Naive B cell (primary cell): ENCODE measurements at regions not wholly inside any gene's neighbourhood (a gene's known extent, or its start where the extent isn't known, plus 50 kb on each side); places are given as distances from the start of the nearest gene placed in this dataset.

Experiments
- ATAC-seq, 2 donors: fragments of 150-1000 bp; cut with Tn5 transposase; 2 replicates each; pipeline ENCODE4 v1.10.0; 2021; ENCODE audit warnings: low read depth in 2 of 2, mild to moderate bottlenecking in 2 of 2, moderate library complexity in 2 of 2
- DNase-seq: peaks from one replicate; pipeline ENCODE4 v3.0.0; 2022
- H3K27ac Mint-ChIP-seq, 6 donors: one replicate each; pipeline ENCODE4 v1.8.0; 2020 to 2022; ENCODE audit warnings: mild to moderate bottlenecking in 6 of 6, mixed read lengths in 6 of 6, moderate library complexity in 5 of 6, inconsistent platforms in 2 of 6
- H3K27me3 Mint-ChIP-seq, 3 donors: one replicate each; pipeline ENCODE4 v1.8.0; 2021 to 2022; ENCODE audit warnings: mixed read lengths in 3 of 3, mild to moderate bottlenecking in 1 of 3
- H3K36me3 Mint-ChIP-seq, 2 donors: one replicate each; pipeline ENCODE4 v1.8.0; 2020 to 2022; ENCODE audit warnings: mixed read lengths in 2 of 2, inconsistent platforms in 1 of 2, mild to moderate bottlenecking in 1 of 2
- H3K4me1 Mint-ChIP-seq, 3 donors: one replicate each; pipeline ENCODE4 v1.8.0; 2020 to 2022; ENCODE audit warnings: mixed read lengths in 3 of 3, inconsistent platforms in 1 of 3, mild to moderate bottlenecking in 1 of 3, moderate library complexity in 1 of 3
- H3K4me3 Mint-ChIP-seq, 8 donors: one replicate each; pipeline ENCODE4 v1.8.0; 2020 to 2022; ENCODE audit warnings: mild to moderate bottlenecking in 8 of 8, mixed read lengths in 8 of 8, moderate library complexity in 8 of 8, inconsistent platforms in 2 of 8
- H3K9me3 Mint-ChIP-seq, 7 donors: one replicate each; pipeline ENCODE4 v1.8.0; 2020 to 2022; ENCODE audit warnings: mixed read lengths in 7 of 7, mild to moderate bottlenecking in 5 of 7, inconsistent platforms in 2 of 7, moderate library complexity in 1 of 7

DNA sequence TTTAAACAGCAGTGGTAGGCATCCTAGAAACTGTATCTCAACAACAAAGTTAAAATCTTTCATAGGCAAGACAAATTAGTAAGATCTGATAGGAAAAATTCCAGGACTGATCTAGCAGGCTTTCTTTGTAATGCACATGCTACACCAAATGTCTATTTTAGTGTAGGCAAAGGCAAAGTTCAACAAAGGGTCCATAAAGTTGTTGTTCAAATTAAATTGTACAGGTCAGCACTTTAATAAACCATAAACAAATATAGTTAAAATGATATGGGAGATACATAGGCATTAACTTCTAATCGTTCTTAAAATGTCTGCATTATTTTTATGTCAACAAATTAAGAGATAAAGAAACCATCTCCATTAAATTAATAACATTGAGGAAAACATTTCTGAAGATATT, 413.0 kb downstream of the TUSC7 start:
- Mint-ChIP-seq H3K27ac (no peak overlapping the region), H3K27me3 (no peaks in the 10 kb centered on the region), H3K36me3 (no peaks in the 10 kb centered on the region), H3K4me1 (no peaks in the 10 kb centered on the region), H3K4me3 (no peak overlapping the region), H3K9me3 (no peaks in the 10 kb centered on the region)
- ATAC-seq (no peak), DNase-seq (no peak)

DNA sequence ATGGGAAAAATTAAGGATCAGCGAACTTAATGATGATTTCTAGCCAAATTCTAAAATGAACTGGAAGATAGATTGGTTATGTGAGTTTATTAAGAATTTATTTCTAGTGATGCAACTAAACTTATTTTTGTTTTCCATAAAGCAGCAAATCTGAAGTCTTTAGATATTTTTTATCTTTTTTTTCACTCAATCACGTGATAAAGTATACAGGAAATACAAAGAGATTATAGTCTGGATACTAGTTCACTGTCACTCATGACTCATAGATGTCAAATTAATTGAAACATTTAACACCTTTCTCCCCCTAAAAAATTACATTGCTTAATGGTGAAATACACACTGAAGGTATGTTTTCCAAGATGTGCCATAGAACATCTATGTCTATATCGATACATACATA, 416.9 kb downstream of the TUSC7 start:
- no peaks in the 10 kb centered on the region for H3K27me3 Mint-ChIP-seq
- H3K9me3 Mint-ChIP-seq, result no peaks in the 10 kb centered on the region
- no peak for ATAC-seq
- no peak overlapping the region for H3K27ac Mint-ChIP-seq
- no peak overlapping the region for H3K4me3 Mint-ChIP-seq
- H3K36me3 Mint-ChIP-seq, result no peaks in the 10 kb centered on the region
- DNase-seq, result no peak
- H3K4me1 Mint-ChIP-seq, result no peaks in the 10 kb centered on the region

GRCh38 chr3:117126946-117127546, 417.5 kb downstream of the TUSC7 start:
- Mint-ChIP-seq H3K4me3 (no peak overlapping the region), H3K36me3 (no peaks in the 10 kb centered on the region), H3K9me3 (no peaks in the 10 kb centered on the region), H3K4me1 (no peaks in the 10 kb centered on the region), H3K27ac (no peak overlapping the region), H3K27me3 (no peaks in the 10 kb centered on the region)
- DNase-seq (no peak), ATAC-seq (no peak)

GRCh38 chr3:117128133-117128532, 418.6 kb downstream of the TUSC7 start:
- H3K27me3 Mint-ChIP-seq, result no peaks in the 10 kb centered on the region
- H3K36me3 Mint-ChIP-seq, result no peaks in the 10 kb centered on the region
- no peak for ATAC-seq

GRCh38 chr3:117128872-117129271, 419.3 kb downstream of the TUSC7 start:
- no peak for ATAC-seq
- H3K9me3 Mint-ChIP-seq, result no peaks in the 10 kb centered on the region
- H3K27ac Mint-ChIP-seq, result no peak overlapping the region
- no peak for DNase-seq
- H3K4me3 Mint-ChIP-seq, result no peak overlapping the region
- no peaks in the 10 kb centered on the region for H3K4me1 Mint-ChIP-seq
- no peaks in the 10 kb centered on the region for H3K36me3 Mint-ChIP-seq
- no peaks in the 10 kb centered on the region for H3K27me3 Mint-ChIP-seq

More at GRCh38 chr3:117128133-117128532, 418.6 kb downstream of the TUSC7 start:
- H3K4me3 Mint-ChIP-seq, result no peak overlapping the region
- no peaks in the 10 kb centered on the region for H3K4me1 Mint-ChIP-seq
- H3K9me3 Mint-ChIP-seq, result no peaks in the 10 kb centered on the region
- no peak for DNase-seq
- no peak overlapping the region for H3K27ac Mint-ChIP-seq

DNA sequence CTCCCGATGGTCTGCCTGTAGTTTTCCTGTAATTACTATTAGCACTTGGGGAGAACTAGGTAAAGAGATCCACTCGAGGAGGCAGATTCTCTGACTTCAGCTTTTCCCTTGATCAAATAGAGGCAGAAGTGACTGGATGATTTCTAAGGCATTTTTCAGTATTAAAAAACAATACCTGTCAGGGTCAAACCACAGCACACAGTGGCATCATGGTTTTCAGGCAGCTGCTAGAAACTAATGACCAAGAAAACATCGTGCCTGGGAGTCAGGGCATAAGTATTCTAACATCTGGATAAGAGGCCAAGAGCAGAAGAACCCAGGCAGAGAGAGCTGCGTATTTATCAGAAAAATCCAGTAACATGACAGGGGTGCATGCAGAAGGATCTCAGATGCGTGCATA, 419.9 kb downstream of the TUSC7 start:
- no peaks in the 10 kb centered on the region for H3K9me3 Mint-ChIP-seq

GRCh38 chr3:117130222-117130621, 420.6 kb downstream of the TUSC7 start:
- no peak for DNase-seq
- H3K27ac Mint-ChIP-seq, result no peak overlapping the region
- H3K4me3 Mint-ChIP-seq, result no peak overlapping the region
- no peak for ATAC-seq
- H3K4me1 Mint-ChIP-seq, result no peaks in the 10 kb centered on the region
- H3K9me3 Mint-ChIP-seq, result no peaks in the 10 kb centered on the region
- no peaks in the 10 kb centered on the region for H3K36me3 Mint-ChIP-seq
- H3K27me3 Mint-ChIP-seq, result no peaks in the 10 kb centered on the region

More for the DNA sequence above, 419.9 kb downstream of the TUSC7 start:
- no peak overlapping the region for H3K4me3 Mint-ChIP-seq
- H3K27ac Mint-ChIP-seq, result no peak overlapping the region
- ATAC-seq (no peak), DNase-seq (no peak)
- no peaks in the 10 kb centered on the region for H3K36me3 Mint-ChIP-seq
- no peaks in the 10 kb centered on the region for H3K27me3 Mint-ChIP-seq
- H3K4me1 Mint-ChIP-seq, result no peaks in the 10 kb centered on the region

GRCh38 chr3:117131259-117131658, 421.7 kb downstream of the TUSC7 start:
- Mint-ChIP-seq H3K9me3 (no peaks in the 10 kb centered on the region), H3K4me3 (no peak overlapping the region), H3K27ac (no peak overlapping the region), H3K36me3 (no peaks in the 10 kb centered on the region), H3K4me1 (no peaks in the 10 kb centered on the region), H3K27me3 (no peaks in the 10 kb centered on the region)
- no peak for ATAC-seq
- DNase-seq, result no peak

DNA sequence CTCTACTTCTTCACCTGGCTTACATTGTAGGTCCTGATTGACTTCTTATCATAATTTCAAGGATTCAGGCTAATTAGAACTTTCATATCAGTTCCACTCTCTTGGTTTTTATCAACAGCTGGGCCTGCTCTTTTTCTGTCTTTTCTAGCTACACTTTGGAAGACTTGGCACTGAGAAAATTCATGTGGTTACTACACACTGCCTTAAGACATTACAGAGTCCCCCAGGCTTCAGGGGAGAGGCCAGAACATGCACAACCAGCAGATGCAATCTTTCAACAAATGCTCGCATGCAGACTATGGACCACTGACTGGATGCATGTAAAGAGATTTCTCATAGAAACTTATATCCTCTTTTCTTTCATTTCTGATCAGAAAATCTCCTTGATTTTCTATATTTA, 423.5 kb downstream of the TUSC7 start:
- Mint-ChIP-seq H3K4me3 (no peak overlapping the region), H3K36me3 (no peaks in the 10 kb centered on the region), H3K9me3 (no peaks in the 10 kb centered on the region), H3K27ac (no peak overlapping the region), H3K4me1 (no peaks in the 10 kb centered on the region), H3K27me3 (no peaks in the 10 kb centered on the region)
- ATAC-seq (no peak), DNase-seq (no peak)

DNA sequence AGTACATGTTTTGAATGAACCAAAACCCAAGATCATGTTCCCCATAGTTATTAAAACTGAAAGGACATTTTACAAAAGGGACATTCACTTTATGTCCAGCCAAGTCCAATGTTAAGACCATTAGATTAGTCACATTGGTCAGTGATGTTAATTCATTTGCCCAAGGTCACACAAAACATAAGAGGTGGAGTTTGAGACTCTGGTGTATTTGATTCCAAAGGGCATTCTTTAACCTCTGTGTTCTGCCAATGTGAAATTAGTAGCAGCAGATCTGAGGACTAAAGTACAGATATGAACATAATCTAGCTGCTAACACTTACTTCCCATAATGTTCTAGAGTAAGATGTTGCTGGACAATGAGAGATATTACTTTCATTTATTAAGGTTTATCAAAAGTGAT, 425.6 kb downstream of the TUSC7 start:
- no peaks in the 10 kb centered on the region for H3K9me3 Mint-ChIP-seq
- H3K27ac Mint-ChIP-seq, result no peak overlapping the region
- H3K4me1 Mint-ChIP-seq, result no peaks in the 10 kb centered on the region
- DNase-seq, result no peak
- H3K4me3 Mint-ChIP-seq, result no peak overlapping the region
- H3K36me3 Mint-ChIP-seq, result no peaks in the 10 kb centered on the region
- no peaks in the 10 kb centered on the region for H3K27me3 Mint-ChIP-seq
- ATAC-seq, result no peak

DNA sequence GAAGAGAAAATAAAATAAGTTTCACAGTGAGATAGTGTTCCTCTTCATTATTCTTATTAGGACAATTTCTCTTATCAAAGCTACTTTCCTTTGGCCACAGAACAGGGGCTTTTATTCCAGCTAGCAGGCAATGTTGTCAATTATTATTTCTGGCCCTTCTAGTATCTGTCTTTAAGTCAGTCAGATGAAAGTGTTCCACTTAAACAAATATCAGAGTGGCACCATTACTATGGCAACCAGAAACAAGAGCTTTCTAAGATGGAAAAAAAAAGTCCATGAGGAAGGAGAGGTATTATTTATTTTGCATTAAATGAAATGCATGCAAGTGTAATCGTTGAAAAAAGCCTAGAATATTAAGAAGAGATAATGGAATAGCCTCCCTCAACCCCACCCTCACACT, 426.4 kb downstream of the TUSC7 start:
- Mint-ChIP-seq H3K27me3 (no peaks in the 10 kb centered on the region), H3K4me1 (no peaks in the 10 kb centered on the region), H3K4me3 (no peak overlapping the region), H3K36me3 (no peaks in the 10 kb centered on the region), H3K9me3 (no peaks in the 10 kb centered on the region), H3K27ac (no peak overlapping the region)
- no peak for DNase-seq
- ATAC-seq, result no peak

DNA sequence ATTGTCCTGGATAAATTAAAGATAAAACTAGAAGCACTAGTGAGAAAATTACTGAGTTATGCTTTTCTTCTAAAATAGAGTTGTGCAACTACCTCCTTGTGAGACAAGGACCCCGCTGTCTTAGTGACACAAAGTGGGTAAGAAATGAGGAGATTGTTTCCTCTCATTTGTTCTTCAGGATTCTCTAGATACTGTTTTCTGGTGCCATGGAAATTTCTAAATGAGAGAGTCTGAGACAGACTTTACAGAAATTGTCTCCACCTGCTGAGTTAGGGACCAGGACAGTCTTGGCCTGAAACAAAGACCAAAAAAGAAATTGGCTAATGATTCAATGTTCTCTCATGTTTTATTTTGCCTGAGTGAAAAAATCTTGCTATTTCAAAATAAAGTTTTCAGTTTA, 427.5 kb downstream of the TUSC7 start:
- ATAC-seq, result no peak

DNA sequence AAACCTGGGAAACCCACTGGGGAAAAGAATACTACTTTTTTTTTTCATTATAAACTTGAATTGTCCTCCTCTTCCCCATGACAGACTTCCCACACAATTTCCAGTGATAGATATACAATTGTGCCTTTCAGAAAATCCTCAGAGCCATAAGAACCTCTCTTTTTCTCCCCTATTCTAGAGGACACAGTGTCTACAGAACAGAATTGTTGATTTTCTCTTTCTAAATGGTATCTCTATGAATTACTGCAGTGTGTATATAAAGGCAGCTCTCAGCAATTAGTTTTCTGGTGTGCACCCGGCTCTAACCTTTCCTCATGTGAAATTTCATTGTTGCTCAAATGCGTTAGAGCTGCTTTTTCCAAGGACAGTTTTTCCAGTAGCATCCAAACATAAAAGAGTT, 430.1 kb downstream of the TUSC7 start:
- ATAC-seq, result no peak
- H3K27ac Mint-ChIP-seq, result no peak overlapping the region
- no peaks in the 10 kb centered on the region for H3K36me3 Mint-ChIP-seq

More for the DNA sequence above, 427.5 kb downstream of the TUSC7 start:
- no peaks in the 10 kb centered on the region for H3K36me3 Mint-ChIP-seq
- no peaks in the 10 kb centered on the region for H3K27me3 Mint-ChIP-seq
- H3K4me1 Mint-ChIP-seq, result no peaks in the 10 kb centered on the region
- DNase-seq, result no peak
- H3K4me3 Mint-ChIP-seq, result no peak overlapping the region
- H3K9me3 Mint-ChIP-seq, result no peaks in the 10 kb centered on the region
- no peak overlapping the region for H3K27ac Mint-ChIP-seq

DNA sequence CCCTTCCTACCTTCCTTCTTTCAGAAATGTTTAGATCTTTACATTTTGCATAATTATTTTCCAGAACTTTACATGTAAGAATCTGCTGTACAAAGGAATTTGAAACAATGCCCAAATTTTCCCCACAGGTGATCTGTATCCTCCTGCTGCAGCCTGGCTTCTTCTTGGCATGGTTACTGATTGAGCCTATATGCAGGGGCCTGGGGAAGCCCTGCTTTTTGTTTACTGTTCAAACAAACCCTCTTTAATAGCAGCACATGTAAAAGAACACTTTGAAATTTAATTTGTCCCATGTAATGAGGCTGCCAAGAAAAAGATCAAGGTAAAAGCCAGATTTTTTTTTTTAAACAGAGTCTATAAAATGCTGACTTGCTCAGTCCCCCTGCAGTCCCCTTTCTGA, 432.2 kb downstream of the TUSC7 start:
- no peak for DNase-seq
- Mint-ChIP-seq H3K4me1 (no peaks in the 10 kb centered on the region), H3K27ac (no peak overlapping the region), H3K36me3 (no peaks in the 10 kb centered on the region), H3K9me3 (peaks cover 0 to 3% (median 0%) of the 10 kb centered on the region in 7 donors), H3K27me3 (peaks cover 0 to 5% (median 0%) of the 10 kb centered on the region in 3 donors), H3K4me3 (no peak overlapping the region)
- ATAC-seq, result no peak

More for the DNA sequence above, 430.1 kb downstream of the TUSC7 start:
- Mint-ChIP-seq H3K4me3 (no peak overlapping the region), H3K9me3 (peaks cover 0 to 3% (median 0%) of the 10 kb centered on the region in 7 donors), H3K27me3 (peaks cover 0 to 5% (median 0%) of the 10 kb centered on the region in 3 donors), H3K4me1 (no peaks in the 10 kb centered on the region)
- no peak for DNase-seq

DNA sequence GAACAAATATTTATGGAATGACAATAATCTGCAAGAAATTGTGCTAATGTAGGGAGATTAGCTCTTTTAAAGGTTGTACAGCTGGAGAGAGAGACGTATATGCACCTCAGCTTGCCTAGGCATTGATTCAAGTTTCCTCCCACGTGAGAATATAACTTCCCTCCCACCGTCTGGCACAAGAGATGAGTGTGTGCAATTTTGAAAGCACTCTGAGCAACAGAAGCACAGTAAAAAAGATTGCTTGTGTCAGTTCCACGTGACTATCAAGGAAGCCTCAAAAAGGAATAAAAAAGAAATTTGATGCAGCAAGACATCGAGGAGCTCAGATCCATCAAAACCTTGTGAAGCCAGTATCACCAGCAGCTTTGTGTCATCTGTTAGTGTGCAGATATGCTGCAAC, 435.3 kb downstream of the TUSC7 start:
- H3K36me3 Mint-ChIP-seq, result no peaks in the 10 kb centered on the region
- no peak overlapping the region for H3K27ac Mint-ChIP-seq
- H3K4me1 Mint-ChIP-seq, result no peaks in the 10 kb centered on the region
- DNase-seq, result no peak
- no peak overlapping the region for H3K4me3 Mint-ChIP-seq
- ATAC-seq, result no peak
- peaks cover 0 to 5% (median 0%) of the 10 kb centered on the region in 3 donors for H3K27me3 Mint-ChIP-seq
- peaks cover 0 to 3% (median 0%) of the 10 kb centered on the region in 7 donors for H3K9me3 Mint-ChIP-seq
